OCI-LY1 (cell line): ENCODE measurements at regions not wholly inside any gene's neighbourhood (a gene's known extent, or its start where the extent isn't known, plus 50 kb on each side); places are given as distances from the start of the nearest gene placed in this dataset.

Source experiments
- CTCF ChIP-seq: fragments of 200-600 bp; sonication (generic), shearing (Covaris generic); IDR thresholded peaks from 2 replicates; pipeline ENCODE4 v1.5.1; 2017; ENCODE audit warnings: mild to moderate bottlenecking, antibody characterized with exemption, low read length, moderate library complexity, mixed read lengths
- EZH2 ChIP-seq: fragments of 200-600 bp; sonication (generic), shearing (Covaris generic); IDR thresholded peaks from 2 replicates; pipeline ENCODE4 v1.8.0; 2017; ENCODE audit warnings: borderline replicate concordance, mixed run types, mild to moderate bottlenecking, antibody characterized with exemption, low read length, moderate library complexity, mixed read lengths

- TF ChIP-seq CTCF (no peak), EZH2 (no peak)
These were observed 65.0 kb upstream of the IQSEC1 start for GRCh38 chr3:13137941-13138832.
